SK-N-MC (cell line): ENCODE measurements at regions not wholly inside any gene's neighbourhood (a gene's known extent, or its start where the extent isn't known, plus 50 kb on each side); places are given as distances from the start of the nearest gene placed in this dataset.

Experiments
- EZH2 ChIP-seq: fragments of 200-600 bp; sonication (generic); IDR thresholded peaks from one replicate; pipeline ENCODE4 v1.6.1; 2017; ENCODE audit warnings: antibody characterized with exemption
- FOXP2 ChIP-seq: optimal IDR thresholded peaks from 2 replicates; pipeline ENCODE3; 2011; ENCODE audit warnings: mild to moderate bottlenecking, moderate library complexity; ENCODE audit not compliant: insufficient read depth; ENCODE audit errors: extremely low read length, control extremely low read depth
- POLR2AphosphoS5 ChIP-seq: IDR thresholded peaks from 2 replicates; pipeline ENCODE4 v1.6.1; 2012; ENCODE audit warnings: mild to moderate bottlenecking, low read depth, low read length, borderline replicate concordance

DNA sequence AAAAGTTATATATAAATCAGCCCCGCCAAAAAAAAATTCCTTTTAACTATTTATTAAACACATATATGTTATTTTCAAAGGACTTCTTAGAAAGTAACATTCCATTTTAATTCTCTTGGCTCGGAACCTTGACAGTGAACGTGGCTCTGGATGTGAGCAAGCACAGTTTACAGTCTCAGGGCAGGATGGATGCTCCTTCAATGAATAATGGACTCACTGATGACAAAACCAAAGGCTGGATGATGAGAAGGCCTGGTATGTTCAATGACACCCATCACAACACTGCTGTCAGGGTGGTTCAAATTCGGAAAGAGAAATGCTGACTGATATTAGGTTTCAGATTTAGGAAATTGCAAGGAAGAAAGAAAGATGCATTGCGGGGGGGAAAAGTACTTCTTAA, 148.8 kb downstream of the SIPA1L2 start:
- TF ChIP-seq EZH2 (no peak), POLR2AphosphoS5 (no peak), FOXP2 (no peak)
